GM12872 (cell line): ENCODE measurements at regions not wholly inside any gene's neighbourhood (a gene's known extent, or its start where the extent isn't known, plus 50 kb on each side); places are given as distances from the start of the nearest gene placed in this dataset.

Source experiments
- TF ChIP-seq, protein P1 (sequence below): IDR thresholded peaks from 3 replicates; pipeline ENCODE4 v1.5.1; 2011; ENCODE audit warnings: low read depth, mild to moderate bottlenecking, low read length, moderate library complexity; ENCODE audit not compliant: insufficient read depth

DNA sequence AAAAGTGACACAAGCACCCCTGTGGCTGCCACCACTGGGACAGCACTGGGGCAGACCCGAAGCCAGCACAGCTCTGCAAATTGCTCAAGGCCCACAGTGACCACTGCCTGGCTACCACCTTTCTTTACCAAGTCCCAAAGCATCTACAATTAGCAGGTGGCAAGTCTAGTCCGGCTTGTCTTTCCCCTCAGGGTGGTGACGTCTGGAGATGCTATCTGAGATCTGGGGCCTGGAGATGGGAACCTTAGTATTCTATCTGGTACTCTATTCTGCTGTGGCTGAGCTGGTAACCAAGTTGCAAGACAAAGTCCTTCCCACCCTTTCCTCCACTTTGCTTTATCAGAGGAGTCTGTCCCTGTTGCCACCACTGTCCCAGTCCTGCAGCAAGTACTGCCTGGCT lies 1010.1 kb upstream of the FLRT2 start:
- TF ChIP-seq, protein P1, sequence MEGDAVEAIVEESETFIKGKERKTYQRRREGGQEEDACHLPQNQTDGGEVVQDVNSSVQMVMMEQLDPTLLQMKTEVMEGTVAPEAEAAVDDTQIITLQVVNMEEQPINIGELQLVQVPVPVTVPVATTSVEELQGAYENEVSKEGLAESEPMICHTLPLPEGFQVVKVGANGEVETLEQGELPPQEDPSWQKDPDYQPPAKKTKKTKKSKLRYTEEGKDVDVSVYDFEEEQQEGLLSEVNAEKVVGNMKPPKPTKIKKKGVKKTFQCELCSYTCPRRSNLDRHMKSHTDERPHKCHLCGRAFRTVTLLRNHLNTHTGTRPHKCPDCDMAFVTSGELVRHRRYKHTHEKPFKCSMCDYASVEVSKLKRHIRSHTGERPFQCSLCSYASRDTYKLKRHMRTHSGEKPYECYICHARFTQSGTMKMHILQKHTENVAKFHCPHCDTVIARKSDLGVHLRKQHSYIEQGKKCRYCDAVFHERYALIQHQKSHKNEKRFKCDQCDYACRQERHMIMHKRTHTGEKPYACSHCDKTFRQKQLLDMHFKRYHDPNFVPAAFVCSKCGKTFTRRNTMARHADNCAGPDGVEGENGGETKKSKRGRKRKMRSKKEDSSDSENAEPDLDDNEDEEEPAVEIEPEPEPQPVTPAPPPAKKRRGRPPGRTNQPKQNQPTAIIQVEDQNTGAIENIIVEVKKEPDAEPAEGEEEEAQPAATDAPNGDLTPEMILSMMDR = no peak

DNA sequence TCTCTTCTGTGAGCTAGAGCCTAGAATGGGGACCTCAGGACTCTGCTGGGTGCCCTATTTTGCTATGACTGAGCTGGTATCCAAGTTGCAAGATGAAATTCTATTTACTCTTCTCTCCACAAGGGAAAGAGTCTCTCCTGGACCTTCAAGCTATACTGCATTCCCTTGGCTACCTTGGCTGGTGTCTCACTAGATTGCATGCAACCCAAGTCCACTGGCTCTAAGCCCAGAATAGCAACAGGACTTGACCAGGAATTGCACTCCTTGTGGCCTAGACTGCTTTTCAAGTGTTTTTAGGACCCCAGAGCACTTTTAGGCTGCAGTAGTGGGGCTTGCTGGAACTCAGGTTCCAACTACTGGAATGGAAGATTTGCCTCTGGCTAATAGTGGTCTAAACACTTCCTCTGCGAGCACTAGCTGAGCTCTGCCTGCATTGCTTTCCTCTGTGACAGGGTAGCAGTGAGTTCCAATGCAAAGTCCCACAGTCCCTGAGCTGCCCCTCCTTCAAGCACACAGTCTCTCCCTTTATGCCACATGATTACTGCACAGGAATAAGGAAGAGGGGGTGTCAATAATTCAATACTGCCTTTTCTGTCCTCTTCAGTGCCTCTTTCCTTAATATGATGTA lies 1009.1 kb upstream of the FLRT2 start:
- TF ChIP-seq, protein P1 = no peak

DNA sequence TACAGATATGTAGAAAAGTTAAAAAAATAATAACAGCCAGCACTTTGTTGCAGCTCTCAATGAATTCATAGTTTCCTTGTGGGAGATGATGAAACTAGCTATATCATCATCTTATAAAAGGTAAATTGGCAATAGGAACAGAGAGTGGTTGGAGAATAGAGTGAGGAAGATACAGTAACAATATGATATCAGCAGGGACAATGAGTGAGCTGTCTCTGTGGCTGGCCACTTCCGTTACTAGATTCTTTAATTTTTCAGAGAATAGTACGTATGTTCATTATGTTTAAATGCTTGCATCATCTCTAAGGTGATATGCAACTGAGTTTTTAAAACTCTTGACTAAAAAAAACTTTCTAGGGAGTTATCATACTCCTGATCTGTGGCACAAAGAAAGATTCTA lies 1006.2 kb upstream of the FLRT2 start:
- TF ChIP-seq, protein P1 = no peak

DNA sequence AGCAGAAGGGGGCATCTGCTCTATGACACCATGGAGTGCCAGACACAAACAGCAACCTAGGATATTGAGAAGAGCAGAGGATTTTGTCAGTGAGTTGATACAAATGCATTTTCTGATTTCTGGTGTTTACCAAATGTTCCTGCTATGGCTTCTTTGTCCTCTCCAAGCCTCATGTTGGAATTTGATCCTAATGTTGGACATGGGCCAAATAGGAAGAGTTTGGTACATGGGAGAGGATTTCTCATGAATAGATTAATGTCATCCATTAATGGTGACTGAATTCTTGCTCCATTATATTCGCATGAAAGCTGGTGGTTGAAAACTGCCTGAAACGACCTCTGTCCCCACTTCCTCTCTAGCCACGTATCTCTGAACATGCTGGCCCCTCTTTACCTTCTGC lies 1002.2 kb upstream of the FLRT2 start:
- TF ChIP-seq, protein P1 = no peak

DNA sequence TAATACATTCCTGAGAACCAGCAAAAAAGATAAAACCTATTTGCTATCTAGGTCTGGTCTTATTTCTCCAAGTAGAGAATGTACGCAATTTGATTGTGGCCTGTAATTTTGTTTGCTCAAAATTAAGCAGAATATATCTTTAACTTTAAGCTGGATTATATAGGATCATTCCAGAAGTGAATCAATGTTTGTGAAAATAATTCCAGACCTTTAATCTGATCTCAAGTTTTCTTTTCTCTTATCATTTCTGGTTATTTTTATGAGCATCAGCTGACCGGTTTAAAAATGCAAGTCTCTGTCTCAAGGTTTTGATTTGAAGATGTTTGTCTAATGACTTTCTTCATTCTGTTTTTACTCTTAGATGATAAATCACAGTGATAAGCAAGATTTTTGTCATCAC lies 997.9 kb upstream of the FLRT2 start:
- TF ChIP-seq, protein P1 = no peak

DNA sequence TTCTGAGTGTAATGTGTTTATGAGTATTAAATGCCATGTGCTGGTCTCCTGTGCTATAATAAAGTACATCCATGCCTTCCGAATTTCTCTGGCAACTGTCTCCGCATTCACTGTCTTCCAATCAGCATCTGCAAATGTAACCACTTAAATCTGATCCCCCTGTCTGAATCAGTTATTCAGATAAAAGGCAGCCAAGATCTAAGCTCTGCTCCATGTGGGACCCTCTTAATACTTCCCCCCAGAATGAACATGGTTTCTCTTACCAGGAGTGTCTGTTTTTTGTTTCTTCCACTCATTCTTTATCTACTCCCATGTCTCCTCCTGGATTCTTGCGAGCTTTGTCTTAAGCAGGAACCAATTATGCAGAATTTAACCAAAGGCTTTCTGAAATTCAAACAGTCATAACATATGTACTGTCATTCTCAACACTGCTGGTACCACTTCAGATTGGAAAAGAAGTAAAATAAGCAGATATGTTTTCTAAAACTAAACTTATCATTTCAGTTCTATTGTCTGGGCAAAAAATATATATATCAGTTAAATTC lies 996.7 kb upstream of the FLRT2 start:
- TF ChIP-seq, protein P1 = no peak

DNA sequence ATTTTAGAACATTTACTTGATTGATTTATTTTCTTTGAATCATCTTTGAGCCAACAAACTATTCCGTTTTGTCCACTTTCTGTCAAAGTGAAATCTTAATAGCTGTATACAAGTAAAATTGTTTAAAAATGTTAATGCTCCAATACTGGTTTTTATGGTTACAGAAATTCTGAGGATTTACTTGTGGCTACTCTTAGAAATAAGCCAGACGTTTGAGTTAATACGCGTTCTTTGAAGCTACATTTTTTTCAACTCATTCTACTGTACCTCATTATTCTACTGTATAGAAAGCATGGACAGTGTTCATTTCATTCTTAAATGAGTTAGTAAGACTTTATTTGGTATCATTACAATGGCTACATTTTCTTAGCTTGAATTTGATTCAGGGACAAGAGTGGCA lies 996.2 kb upstream of the FLRT2 start:
- TF ChIP-seq, protein P1 = no peak
